HG03159 (cell line): ENCODE measurements at regions not wholly inside any gene's neighbourhood (a gene's known extent, or its start where the extent isn't known, plus 50 kb on each side); places are given as distances from the start of the nearest gene placed in this dataset.

Experiments
- ATAC-seq: cut with Tn5 transposase; IDR thresholded peaks from one replicate; pipeline ENCODE4 v1.9.1; 2021; ENCODE audit warnings: mild to moderate bottlenecking, moderate library complexity; ENCODE audit not compliant: unreplicated experiment

DNA sequence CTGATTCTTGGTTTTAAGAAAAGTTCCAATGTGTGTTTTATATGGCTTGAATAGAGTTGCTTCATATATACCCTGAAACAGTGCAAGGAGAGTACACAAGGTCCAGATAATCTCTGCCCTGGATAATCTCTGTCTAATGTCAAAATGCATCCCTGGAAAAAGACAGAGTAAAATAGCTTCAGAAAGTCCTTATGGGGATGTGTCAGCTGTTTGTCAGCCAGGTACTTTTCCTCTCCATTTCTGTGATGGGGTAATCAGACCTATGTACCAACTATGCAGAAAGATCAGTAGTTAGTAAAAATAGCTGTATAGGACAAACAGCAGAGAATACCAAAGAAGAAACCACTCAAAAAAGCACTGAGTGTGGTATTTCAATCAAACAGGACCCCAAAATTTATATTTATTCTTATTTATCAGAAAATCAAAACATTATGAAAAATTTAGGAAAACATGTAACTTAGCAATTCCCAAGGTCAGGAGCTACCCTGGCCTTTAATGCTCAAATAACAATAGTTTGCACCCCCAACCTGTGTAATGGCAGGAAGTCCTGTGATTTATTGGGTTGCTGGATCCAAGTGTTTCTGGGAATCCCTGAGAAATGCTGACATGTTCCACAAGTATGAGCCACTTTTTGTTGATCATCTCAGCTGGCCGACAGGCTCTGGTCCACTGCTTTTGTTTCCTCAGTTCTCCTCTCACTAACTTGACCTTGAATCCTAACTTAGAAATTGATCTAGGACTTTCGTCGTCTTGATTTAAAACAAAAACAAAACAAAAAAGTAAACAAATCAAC, 69.6 kb downstream of the MDH1 start:
- no peak for ATAC-seq

DNA sequence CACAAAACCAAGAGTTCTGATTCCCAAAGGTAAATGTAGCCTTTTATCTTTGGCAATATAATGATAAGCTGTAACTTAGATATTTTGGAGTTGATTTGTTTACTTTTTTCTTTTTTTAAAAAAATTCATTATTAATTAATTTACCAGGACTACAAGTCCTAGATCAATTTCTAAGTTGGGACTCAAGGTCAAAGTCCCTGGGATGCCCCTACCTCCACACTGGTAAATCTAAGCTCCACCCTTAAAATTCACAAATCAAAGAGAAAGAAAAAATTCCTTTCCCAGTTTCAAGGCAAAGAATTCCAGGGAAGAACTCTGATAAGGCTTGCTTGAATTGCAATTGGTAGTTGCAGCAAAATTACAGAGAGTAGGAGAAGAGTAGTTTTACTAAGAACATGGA, 71.3 kb downstream of the MDH1 start:
- no peak for ATAC-seq

DNA sequence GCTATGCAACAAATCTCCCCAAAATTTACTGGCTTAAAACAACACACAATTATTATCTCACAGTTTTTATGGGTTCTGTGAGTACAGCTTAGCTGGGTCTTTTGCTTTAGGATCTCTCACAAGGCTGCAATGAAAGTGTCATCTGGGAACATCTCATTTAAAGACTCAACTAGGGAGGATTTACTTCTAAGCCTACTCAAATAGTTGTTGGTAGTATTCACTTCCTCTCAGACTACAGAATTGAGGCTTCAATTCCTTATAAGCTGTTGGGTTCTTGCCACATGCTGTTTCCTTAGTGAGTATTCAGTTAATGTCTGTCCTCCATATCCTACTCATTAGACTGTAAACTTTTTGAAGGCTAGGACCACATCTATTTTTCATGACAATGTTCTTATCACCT, 72.3 kb downstream of the MDH1 start:
- ATAC-seq, result no peak

DNA sequence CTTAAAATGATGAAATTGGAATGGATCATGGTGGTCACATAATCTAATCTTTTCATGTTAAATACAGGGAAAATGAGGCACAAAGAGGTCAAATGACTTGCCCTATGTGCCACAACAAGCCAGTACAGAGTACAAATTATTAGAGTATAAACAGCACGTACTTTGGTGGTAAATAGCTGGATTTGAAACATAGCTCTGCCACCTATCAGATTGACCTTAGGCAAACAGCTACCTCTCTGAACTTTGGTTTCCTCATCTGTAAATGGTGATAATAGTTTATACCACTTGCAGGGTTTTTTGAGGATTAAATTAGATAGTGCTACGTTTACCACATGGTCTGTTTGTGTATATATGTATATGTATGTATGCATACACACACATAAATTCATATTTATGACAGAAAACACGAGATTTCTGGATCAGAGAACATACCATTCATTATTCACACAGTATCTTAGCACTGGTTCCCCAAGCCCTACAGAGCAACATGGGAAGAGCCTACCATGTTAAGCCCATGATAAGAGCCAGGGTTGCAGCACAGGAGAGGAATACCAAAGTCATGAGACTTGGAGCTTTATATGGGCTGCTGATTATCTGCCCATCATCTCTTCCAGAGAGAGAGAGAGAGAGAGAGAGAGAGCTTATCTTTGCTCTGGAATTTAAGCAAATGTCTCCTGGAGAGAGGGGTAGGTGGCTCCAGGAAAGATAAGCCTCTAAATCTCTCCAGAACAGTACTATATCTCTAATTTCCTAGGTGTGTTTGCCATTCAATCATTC, 73.5 kb downstream of the MDH1 start:
- ATAC-seq, result no peak

DNA sequence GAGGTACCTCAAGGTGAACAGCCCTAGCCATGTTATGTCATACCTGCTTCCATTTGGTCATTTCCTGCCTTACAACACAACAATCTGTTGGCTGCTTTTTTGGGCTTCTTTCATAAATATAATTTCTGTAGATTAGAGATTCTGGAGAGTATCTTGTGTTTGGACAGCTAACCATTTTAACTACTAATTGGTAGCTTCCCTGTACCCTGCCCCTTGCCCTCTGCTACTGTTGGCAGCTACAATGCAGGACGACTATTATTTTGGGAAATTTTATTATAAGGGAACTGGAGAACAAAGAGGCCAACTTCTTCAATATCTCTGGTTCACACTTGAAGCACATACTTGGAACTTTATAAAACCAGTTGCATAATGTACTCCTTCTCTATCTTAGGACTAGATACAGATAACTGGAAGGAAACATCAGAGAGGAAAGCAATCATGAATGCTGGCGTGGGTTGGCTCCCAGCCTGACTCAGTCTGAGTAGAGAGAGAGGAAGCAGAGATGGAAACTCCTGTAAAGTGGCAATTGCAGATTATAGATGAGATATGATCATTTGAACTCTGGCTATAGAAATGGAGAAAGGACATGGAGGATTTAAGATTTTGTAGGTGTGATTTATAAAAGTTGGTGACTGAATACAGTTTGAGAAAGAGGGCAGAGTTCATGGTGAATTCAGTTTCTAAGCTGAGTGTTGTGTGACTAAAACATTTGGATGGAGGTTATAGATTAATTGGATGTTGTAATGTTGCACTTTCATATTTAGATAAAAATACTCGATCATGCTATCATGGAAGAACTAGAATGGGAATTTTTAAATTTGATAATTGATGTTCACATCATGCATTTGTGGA, 74.5 kb downstream of the MDH1 start:
- no peak for ATAC-seq

DNA sequence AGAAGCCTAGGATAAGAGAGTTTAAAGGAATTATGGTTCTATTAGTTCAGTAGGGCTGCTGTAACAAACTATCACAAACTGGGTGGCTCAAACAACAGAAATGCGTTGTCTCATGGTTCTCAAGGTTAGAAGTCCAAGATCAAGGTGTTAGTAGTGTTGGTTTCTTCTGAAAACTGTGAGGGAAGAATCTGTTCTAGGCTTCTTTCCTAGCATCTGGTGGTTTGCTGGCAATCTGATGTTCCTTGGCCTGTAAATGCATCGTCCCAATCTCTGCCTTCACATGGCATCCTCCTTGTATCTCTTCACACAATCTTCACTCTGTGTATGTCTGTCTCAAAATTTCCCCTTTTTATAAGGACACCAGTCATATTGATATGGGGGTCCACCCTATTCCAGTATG, 76.3 kb downstream of the MDH1 start:
- ATAC-seq, result no peak

DNA sequence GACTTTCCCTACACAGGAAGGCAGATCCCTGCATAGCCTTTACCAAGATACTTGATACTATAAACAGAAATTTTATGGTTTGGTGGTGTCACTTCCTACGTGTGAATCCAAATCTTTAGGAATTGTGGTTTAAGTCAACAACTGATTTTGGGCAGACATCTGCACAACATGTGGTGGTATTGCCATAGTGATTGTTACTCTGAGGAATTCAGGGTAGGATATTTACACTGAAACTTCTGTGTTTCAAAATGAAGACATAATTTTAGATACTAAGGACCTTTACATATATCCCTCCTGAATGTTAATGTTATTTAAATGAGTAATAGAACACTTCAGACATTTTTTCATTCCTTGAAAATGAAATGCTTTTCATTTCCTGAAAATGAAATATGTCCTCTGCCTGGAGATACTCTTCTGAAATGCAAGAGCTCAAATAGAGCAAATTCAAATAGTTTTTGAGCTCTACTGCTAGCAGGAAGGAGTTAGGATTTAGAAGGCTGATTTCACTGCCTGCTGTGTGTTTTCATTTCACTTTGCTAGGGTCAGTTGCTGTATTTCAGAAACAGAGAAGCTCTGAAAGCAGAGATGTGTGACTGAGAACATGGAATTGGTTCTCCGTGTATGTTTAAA, 77.2 kb downstream of the MDH1 start:
- ATAC-seq, result no peak

DNA sequence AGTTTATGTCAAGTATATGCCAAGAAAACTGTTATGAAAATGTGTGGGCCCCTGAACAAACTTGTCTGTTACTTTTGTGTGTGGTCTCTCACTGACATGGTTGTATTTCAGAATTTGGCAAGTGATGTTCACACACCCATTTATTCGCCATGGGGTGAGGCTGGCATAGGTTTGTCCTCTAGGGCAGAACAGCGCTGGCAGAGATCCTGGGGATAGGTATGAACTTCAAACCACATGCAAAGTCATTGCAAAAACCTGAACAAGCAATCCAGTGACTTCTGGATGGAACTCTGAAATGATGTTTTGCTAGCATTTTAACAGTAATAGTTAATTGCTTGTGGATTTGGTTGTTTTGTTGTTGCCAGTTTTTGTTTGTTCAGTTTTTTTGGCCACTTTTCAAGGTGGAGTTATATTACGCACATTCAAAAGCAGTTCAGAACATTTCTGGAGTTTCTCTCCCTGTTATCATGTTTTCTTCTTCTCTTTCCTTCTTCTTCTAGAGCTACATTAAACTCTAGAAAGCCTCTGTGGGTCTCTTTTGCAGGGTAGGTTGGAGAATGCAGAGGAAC, 78.5 kb downstream of the MDH1 start:
- no peak for ATAC-seq

DNA sequence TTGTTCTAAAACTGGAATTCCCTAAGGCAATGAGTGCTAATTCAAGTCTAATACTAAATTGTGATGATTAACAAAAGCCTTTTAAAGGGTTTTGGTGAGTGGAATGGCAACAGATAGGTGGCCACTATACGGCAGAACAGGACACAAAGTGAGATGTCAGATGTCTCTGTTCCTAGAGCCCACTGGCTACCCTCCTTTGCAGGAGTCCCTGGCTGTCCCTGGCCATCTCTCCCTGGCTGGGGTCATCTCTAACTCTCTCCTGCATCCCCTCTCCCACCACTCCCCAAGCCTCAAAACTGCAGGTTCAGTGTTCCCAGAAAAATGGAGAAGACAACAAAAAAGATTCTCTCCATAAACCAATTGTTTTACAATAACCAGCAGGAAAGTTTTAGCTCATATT, 79.2 kb downstream of the MDH1 start:
- ATAC-seq, result no peak

DNA sequence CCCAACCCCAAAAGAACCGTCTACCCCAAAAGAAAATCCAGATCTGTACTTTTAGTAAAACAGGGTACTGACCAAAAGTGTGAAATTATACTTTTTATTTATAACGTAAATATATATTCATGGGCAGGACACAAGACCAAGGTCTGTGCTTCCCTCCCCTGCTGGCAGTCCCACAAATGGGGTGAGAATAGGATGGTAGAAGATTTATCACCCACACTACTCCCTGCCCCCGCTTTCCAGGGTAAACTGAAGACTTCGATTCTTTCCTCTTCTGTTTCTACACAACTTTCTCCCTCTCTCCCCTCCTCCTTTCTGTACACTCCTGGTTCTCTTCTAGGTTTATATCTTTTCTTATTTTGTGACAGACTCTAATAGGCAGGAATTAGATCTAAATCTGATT, 79.7 kb downstream of the MDH1 start:
- ATAC-seq, result no peak

DNA sequence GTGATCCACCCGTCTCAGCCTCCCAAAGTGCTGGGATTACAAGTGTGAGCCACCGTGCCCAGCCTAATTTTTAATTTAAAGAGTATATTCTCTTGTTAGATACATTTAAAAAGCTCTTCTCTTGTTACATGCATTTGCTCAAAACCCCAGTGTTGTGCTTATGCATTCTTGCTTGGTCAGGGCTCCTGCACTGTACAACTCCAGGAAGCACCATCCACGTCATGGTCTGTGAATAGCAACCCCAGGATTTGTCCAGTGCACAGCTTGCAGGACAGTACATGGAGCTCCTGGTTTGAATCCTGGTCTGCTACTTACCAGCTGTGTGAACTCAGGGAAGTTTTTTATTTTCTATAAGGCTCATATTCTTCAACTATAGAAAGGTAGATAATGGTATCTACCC, 80.8 kb downstream of the MDH1 start:
- no peak for ATAC-seq

DNA sequence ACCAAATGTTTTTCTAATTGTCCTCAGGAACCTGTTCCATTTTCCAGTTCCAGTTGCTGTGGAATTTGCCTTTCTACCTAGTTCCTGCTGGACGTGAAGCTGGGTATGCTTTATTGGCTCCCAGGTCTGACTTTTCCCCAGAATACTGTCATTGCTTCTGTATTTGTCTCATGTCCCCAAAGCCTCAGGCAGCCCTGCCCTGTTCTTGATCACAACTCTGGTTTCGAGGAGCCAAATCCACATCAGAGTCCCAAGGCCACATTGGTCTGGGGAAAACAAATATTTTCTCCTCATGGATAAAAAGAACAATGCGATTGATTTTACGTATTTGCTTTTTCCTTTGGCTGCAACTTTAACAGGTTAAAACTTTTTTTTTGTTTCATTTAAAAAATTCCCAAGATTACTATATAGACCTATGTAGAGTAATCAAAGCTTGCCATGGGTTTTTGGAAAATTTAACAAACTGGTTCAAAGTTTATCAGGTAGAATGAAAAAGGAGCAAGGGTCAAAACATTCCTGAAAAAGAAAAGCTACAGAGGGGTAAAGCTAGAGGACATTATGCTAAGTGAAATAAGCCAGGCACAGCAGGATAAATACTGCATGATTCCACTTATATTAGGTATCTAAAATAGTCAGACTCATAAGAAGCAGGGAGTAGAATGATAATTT, 85.2 kb downstream of the MDH1 start:
- no peak for ATAC-seq

DNA sequence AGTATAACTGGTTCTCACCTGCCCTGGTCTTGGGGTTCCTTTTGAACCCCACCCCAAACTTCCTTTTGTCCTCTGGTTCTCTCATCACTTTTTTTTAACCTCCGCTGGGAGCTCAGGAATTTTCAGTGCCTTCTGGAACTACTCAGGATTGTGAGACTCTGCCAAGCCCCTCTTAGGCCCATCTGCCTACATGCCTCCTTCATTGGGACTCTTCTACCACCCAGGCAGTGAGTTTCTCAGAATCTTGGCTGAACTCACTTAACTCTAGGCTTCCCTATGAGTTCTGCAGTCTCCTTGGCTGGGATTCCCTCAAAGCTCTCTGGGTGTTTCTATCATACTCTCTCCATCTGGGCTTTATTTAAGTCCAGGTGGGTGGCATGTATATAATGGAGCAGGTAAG, 86.3 kb downstream of the MDH1 start:
- ATAC-seq, result no peak

DNA sequence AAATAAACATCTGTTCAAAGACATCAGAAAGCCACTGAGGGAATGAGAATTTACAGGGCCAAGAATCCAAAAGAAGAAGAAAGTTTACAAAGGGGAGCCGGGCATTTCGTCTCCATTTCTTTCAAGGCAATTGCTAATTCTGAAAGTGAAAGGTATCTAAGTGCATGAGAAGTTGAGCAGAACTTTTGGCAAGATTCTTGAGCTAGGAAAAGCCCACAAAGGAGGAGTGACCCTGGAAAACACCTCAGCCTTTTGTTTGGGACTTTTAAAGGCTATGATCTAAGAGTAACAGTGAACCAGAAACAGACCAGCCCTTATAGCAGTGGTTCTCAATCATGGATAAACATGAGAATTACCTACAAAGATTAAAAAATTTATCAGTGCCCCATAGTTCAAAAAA, 87.4 kb downstream of the MDH1 start:
- ATAC-seq, result no peak

DNA sequence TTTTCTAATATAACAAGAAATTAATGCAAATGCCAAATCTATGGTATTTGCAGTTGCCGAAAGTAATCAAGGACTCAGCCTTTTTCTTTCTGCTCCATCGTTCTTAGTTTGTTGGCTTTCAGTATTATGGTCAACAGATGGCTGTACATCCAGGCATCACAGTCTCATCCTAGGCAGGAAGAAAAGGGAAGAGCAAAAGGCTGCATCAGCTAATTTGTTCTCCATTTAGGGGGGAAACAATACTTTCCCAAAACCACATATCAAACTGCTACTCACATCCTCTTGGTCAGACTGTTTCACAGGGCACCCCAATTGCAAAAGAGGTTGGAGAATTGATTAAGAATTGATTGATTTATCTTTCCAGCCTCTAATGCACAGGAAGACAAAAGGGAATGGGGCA, 89.3 kb downstream of the MDH1 start:
- ATAC-seq, result no peak

DNA sequence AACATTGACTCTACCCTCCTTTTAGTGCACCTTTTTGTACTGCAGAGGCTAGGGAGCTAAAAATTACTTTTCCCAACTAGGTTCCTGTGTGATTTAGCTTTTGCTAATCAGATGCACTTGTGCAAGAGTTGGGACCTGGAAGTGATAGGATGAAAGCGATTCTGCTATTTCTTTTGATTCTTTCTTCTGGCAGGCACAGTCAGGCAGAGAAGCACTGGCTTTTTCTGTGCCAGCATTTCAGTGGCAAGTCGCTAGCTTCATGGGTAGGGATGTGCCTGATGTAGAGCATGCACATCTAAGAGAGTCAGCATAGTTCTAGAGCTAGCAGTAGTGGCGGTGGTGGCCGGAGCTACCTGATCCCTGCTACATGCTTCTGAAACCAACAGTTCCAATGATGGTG, 89.8 kb downstream of the MDH1 start:
- ATAC-seq, result no peak

DNA sequence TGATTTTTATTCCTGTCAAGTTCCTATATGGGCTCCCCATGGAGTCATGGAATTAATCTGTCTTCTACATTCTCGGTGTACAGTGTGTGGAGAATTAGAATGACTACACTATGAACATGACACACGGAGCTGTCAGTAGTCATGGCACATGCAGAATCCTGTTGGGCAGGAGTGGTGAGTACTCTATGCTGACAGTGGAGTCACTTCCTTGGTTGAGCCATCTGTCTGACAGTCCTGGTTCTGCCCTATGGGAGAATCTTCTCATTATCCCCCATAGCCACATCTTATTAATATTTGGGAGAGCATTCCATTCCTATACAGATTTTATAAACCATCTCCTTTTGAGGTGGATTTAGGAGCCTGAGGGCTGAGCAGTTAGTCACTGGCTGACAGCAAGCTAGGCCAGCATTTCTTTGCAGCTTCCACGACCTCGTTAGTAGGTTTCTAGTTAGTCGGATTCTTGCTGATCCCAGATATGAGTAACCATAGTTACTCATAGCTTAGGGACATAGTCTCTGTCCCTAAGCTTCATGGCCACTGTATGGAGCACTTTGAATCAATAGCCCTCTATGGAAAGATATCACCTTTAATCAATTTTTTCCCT, 90.6 kb downstream of the MDH1 start:
- no peak for ATAC-seq

DNA sequence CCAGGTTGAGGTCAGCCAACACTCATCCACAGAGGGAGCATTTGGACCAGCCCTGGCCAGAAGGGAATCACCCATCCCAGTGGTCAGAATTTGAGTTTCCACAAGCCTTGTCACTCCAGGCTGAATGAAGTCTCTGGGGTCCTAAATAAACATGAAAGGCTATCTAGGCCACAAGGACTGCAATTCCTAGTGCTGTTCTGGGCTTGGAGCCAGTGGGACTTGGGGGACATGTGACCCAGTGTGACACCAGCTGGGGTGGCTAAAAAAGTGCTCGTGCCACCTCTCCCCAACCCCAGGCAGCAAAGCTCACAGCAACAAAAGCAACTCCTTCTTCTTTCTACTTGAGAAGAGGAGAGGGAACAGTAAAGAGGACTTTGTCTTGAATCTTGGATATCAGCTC, 91.7 kb downstream of the MDH1 start:
- no peak for ATAC-seq

DNA sequence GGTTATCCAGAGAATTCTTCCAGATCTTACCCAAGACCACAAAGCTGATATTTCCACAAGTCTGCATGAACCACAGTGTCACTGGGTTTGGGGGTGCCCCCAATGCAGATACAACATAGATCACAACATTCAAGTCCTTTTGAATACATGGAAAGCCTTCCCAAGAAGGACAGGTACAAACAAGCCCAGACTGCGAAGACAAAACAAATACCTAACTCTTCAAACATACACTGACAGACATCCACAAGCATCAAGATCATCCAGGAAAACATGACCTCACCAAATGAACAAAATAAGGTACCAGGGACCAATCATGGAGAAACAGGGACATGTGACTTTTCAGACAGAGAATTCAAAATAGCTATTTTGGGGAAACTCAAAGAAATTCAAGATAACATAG, 93.1 kb downstream of the MDH1 start:
- ATAC-seq, result no peak
